HG02852 (cell line): ENCODE measurements at regions not wholly inside any gene's neighbourhood (a gene's known extent, or its start where the extent isn't known, plus 50 kb on each side); places are given as distances from the start of the nearest gene placed in this dataset.
"Not testable (repeated sequence)": the region's sequence is repeated elsewhere in the genome, so short reads cannot be mapped to it uniquely, and the experiment has no call there.

ENCODE experiments used
- ATAC-seq: cut with Tn5 transposase; IDR thresholded peaks from one replicate; pipeline ENCODE4 v1.9.1; 2021; ENCODE audit warnings: mild to moderate bottlenecking, moderate library complexity; ENCODE audit not compliant: unreplicated experiment

GRCh38 chr2:87476223-87476872 is 271.5 kb upstream of the PLGLB2 start:
- ATAC-seq = not testable (repeated sequence)

- not testable (repeated sequence) for ATAC-seq
Measured at GRCh38 chr2:87476936-87477335, 271.0 kb upstream of the PLGLB2 start.

DNA sequence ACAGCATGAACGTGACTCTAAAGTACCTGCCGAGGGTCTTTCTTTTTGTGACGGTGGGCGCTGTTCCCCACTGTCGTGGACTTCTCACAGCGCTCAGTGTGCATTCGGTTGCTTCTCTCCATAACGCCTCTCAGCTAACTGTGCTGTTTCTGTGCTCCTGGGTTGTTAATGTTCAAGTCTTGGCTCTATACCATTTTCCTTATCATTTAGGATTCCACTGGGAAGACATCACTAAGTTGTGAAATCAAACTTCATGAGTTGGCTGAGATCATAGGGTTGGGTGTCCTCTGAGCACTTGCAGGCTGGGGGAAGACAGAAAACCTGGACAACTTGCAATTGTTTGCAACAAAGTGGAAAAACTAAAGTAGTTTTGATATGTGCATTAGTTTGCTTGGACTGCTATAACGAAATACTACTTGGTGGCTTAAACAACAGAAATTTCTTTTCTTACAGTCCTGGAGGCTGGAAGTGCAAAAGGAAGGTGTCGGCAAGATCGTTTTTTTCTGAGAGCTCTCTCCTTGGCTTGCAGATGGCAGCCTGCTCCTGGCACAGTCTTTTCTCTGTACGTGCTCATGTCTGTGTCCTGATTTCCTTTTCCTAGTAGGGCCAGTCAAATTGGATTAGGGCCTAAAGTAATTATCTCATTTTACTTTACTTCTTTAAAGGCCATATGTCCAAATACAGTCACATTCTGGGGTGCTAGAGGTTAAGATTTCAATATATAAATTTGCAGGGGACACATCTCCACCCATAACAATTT is 270.0 kb upstream of the PLGLB2 start:
- ATAC-seq = not testable (repeated sequence)

DNA sequence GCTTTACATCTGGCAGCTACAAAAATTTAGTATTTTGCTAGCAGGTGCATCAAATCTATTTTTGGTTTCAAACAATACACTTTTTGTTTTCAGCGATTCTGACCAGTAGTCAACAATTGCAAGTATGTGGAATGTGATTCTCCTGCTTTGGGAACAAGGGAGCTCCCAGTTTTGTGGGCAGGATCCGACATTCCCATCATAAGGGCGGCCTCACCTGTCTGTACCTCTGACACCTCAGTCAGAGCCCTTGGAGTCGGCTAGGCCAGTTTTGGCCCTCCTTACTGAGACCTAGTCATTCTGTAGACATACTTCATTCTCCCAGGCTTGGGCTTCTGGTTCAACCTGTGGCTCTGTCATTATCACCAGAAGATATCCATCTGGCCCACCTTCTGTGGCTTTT is 269.0 kb upstream of the PLGLB2 start:
- ATAC-seq = not testable (repeated sequence)

DNA sequence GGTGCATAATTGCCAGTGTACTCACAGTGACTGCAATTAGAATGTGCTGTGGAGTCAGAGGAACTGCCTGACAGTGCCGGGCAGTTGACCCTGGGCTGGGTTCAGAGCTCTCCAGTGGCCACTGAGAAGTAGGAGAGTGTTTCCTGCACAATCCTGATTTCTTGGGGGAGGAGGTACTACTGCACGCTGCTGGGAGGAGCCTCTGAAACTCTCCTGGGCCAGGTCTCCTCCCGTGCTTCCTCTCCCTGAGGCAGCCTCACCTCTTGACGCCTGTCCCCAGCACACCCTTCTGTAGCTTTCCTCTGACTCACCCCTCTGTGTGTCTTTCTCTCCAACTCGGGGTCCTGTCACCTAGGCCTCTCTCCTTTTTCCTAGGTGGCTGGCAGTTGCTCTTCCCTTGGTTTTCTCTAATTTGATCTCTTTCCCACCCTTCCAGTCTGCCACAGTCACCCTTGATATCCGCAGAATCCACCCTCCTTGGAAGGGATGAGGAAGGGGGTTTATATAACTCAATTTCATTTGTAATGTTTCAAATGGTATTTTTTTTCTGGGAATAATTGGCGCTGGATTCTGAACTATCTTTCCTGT is 264.7 kb upstream of the PLGLB2 start:
- not testable (repeated sequence) for ATAC-seq

DNA sequence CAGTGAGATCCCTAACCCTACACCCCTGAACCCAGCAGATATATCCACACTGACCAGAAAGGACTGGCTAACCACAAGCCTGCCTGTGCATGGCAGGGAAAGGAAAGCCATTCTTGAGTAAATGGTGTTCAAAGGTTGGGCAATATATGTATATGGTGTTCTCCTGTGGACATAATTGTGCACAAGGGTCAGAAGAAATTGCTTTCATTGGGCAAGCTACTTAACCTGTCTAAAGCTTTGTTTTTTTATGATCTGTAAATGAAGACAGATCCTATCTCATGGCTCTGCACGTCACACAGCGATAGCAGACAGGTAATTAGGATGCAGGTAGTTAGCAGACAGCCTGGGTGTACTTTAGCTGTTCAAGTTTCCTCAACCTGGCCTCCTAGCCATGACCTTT is 263.5 kb upstream of the PLGLB2 start:
- not testable (repeated sequence) for ATAC-seq

GRCh38 chr2:87485455-87485854 is 262.4 kb upstream of the PLGLB2 start:
- ATAC-seq = not testable (repeated sequence)

GRCh38 chr2:87485884-87486283 is 262.0 kb upstream of the PLGLB2 start:
- peak; percentile 86 for ATAC-seq

GRCh38 chr2:87486413-87486812 is 261.5 kb upstream of the PLGLB2 start:
- ATAC-seq = not testable (repeated sequence)

DNA sequence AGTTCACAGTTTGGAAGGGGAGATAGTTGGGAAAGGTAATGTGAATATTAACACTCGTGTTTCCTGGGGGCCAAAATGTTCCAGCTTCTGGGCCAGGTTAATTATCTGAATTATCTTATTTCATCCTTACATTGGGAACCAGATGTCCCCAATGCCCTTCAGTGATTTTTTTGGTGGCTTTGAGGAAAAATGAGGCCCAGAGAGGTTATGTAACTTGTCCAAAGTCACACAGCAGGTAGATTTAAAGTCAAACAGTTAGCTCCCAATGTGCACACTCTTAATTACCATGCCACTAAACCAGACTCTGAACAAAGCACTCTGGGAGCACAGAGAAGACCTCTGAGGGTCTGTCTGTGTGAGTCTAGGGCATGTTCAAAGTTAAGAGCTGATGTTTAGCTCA is 259.9 kb upstream of the PLGLB2 start:
- not testable (repeated sequence) for ATAC-seq

DNA sequence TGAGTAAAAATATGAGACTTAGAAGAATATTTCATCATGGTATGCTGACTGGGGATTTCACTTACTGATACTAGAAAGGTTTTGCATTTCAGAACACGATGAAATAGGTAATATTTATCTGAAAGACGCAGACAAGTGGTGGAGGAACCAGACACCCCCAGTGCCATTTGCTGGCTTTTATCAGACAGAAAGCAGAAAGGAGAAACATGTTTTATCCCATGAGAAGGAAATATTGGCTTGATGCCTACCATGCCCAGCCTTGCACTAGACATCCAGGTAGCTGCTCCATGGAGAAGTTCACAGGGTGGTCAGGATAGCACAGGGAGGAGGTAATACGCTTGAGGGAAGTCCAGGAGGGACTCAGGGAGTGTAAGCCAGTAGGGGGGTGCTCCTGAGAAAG is 258.9 kb upstream of the PLGLB2 start:
- ATAC-seq = not testable (repeated sequence)

DNA sequence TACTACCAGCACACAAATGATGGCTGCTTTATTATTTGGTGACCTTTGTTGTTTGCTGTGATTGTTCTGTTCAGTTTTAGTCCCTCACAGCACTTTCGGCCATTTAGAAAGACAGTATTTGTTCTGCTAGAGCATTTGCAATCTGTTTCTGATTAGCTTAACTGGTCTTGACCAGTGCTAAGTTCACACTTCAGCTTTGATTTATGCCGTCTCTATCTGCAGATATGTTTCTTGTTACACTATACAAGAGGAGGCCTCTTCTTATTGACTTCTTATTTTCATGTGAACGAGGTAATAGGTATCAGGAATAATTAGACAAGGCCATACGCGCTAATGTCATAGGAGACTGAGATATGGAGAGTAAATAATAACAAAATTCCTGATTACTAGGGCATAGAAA is 253.0 kb upstream of the PLGLB2 start:
- ATAC-seq = not testable (repeated sequence)

DNA sequence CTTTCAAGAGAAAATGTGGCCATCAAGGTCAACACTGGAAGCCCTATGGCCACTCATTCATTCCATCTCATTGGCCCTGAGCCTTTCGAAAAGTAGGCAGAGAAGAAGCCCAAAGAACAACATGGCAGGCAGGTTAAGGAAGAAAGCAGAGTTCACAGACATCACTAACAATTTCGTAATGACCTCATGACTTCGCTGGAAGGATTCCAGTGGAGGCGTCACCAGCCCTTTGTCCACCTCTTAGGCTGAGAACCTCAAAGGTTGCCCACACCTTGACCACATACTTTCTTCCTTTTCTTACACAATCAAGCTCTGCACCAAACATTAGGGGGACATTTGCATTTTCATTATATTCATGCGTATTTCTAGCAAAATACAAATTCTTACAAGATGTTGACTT is 252.4 kb upstream of the PLGLB2 start:
- ATAC-seq = not testable (repeated sequence)

DNA sequence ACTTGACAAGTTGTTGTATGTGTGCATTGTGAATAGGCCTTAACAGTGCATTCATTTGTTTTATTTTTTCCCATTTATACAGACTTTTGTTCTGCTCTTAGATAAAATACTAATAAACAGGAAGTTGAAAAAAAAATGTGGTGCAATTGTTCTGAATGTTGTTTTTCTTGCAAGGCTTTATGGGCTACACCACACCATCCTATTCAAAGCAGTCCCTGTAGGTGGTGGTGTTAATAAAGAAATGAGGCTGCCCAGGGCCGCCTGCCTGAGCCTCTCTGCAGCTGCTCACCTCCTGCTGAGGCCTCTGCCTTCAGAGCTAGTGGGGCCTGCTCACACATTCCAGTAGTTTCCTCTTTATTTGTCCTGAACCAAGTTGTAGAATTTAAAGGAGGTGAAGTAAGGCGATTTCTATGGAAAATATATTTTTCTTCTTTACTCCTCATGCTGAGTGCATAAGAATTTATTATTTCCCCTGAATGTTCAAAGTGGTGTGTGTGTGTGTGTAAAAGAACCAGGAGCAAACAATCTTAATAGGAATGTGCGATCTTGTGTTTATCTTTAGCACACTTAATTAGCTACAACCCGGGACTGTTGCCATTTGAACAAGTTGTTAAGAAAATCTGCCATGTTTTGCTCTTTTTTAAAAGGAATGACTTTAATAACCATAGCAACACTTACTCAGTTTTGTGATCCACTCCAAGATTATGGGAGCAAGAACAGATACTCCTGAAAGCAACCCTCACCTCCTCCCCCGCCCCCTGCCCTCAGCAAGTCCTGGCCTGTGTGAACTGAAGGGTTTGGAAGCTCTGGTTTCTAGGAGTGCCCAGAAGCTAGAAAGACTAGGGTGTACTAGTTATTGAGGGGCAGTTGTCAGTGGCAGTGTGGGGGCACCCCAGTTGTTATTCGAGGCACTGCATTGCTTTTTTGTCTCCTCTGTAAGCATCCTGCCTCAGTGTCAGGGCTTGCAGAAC is 251.6 kb upstream of the PLGLB2 start:
- ATAC-seq = peak; percentile 73

- not testable (repeated sequence) for ATAC-seq
Measured at GRCh38 chr2:87497135-87497534, 250.8 kb upstream of the PLGLB2 start.

GRCh38 chr2:87497700-87498099 is 250.2 kb upstream of the PLGLB2 start:
- ATAC-seq = not testable (repeated sequence)

DNA sequence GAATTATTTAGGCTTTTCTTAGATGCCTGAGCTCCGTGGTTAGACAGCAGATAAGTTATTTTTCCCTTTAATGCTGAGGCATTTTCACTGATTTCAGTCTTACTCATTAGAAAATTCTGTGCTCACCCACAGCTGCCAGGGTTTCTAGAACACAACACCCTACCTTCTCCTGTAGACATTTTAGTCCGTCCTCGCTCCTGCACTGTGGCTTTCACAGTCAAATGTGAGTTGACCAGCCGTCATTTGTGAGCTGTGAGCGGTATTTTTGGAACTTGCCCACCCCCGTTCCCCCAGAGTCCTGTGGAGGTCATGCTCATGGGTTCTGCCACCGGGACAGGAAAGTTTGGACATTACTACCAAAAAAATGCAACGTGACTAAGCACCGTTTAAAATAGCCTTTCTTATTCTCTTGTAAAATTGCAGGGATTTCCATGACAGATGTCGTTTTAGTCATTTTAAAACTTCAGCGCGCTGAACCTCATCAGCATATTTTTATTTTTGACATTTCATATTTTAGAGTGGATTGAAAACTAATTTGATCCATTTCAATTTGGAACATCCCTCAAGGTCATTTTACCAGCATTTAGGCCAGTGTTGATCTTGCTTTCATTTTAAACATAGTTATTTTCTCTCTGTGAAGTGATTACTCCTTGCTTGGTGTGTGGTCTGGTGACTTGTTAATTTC is 249.6 kb upstream of the PLGLB2 start:
- ATAC-seq = peak; percentile 76

DNA sequence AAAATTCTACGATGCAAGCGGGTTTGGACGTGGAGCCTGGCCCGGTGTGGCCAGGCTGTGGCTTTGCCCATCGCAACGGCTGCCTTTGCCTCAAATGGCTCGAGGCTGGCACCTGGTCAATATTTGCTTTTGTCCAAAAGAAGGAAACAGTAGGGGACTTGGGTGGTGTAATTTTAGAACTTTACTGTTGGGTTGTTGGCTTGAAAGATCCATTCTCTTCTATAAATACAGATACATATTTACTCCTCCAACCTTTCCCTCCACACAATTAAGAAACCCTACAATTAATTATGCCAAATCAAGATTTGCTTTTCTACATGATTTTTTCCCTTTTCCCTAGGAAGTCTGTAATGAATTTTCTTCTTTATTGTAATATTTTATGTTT is 249.0 kb upstream of the PLGLB2 start:
- ATAC-seq = not testable (repeated sequence)

DNA sequence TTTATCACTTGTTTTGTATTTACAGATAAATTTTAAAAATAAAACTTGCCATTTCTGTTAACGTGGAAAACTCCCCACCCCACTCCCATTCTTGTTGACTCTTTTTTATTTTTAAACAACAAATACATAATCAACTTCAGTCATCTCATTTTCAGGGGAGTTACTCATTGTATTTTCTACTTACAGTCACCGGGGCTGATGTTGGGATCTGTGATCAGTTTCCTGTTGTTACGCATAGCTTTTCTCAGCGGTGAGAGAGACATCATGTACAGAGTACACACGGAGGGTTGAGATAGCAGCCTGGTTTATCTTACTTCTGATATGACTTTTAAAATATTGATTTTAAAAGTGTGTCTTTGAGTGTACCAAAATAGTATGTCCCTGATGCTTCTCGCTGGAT is 248.0 kb upstream of the PLGLB2 start:
- not testable (repeated sequence) for ATAC-seq

DNA sequence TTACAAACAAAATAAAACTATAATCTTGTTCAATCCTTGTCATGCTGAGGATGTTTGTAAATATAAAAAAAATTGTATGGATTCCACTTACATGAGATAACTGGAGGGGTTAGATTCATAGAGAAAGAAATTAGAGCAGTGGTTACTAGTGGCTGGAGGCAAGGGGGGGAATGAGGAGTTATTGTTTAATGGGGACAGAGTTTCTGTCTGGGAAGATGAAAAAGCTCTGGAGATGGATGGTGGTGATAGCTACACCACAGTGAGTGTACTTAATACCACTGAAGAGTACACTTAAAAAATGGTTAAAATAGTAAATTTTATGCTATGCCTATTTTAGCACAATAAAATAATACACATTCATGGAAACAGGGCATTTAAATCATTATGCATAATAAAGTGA is 247.5 kb upstream of the PLGLB2 start:
- not testable (repeated sequence) for ATAC-seq
